GM18873 (cell line): ENCODE measurements at regions not wholly inside any gene's neighbourhood (a gene's known extent, or its start where the extent isn't known, plus 50 kb on each side); places are given as distances from the start of the nearest gene placed in this dataset.

ENCODE experiments used
- ATAC-seq: cut with Tn5 transposase; IDR thresholded peaks from one replicate; pipeline ENCODE4 v1.9.1; 2021; ENCODE audit warnings: mild to moderate bottlenecking, moderate library complexity, moderate number of reproducible peaks; ENCODE audit not compliant: unreplicated experiment, low FRiP score

- no peak for ATAC-seq
Measured at GRCh38 chr2:104279646-104280045, 574.3 kb upstream of the POU3F3 start.

DNA sequence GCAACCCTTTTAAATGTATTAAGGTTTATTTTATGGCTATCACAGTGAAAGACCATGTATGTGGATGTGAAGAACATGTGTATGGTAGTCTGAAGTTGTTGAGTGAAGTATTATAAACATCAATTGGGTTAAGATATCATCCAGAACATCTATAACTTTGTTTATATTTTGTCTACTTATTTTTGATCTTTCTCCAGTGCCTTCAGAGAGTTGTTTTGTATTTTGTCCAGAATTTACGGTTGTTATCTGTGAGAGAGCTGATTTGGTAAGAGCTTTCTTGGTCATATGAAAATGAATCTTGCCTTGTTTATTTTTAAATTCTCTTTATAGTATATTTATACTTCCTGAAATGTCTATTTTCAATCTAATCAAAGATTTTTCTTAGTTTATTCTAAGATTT, 573.7 kb upstream of the POU3F3 start:
- no peak for ATAC-seq

DNA sequence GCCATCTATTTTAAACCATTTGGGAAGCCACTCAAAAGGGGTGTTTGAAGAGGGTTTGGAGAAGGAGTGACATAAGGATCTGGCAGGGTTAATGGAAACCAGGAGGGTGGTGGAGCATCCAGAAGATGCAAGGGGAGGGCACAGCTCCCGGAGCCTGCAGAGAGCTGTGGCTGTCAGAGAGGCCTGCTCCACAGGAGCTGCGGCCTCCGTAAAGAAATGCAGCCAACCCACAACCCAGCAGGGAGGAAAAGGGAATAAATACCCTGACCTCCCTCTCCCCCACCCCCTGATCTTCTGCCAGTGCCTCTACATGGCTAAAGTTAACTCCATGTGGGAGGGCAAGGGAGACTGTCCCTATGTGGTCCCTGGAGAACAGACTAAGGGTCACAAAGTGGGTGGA, 567.1 kb upstream of the POU3F3 start:
- no peak for ATAC-seq

GRCh38 chr2:104289651-104290565, 564.0 kb upstream of the POU3F3 start:
- ATAC-seq: no peak

GRCh38 chr2:104290566-104290891, 563.4 kb upstream of the POU3F3 start:
- no peak for ATAC-seq

- ATAC-seq: no peak
Measured at GRCh38 chr2:104312684-104313083, 541.2 kb upstream of the POU3F3 start.

- no peak for ATAC-seq
Measured at GRCh38 chr2:104318001-104318665, 535.8 kb upstream of the POU3F3 start.

GRCh38 chr2:104321116-104321795, 532.7 kb upstream of the POU3F3 start:
- ATAC-seq: no peak

DNA sequence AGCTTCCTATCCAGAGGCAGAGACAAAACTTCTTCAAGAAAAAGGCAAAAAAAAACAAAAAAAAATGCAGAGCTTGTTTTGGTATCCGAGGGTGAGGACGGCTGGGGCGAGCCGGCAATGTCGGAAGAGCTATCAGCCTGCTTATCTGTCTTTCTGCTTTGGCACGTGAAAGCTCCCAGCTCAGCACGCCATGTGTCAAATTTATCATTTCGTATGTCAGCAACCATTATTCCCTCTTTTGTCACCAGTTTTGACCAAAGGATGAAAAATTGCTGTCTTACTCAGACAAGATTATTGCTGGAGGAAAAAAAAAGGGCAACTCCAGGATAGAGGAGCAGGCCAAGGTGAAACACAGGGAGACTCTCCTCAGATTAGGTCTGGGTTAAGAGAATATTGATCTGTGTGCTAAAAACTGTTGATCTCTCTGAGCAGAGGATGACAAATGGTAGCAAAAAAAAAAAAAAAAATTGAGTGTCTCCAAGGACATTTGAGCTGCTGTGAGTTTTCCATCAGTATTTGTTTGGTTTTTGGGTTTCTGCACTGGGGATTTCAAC, 532.0 kb upstream of the POU3F3 start:
- ATAC-seq: no peak

- no peak for ATAC-seq
Measured at GRCh38 chr2:104332731-104333130, 521.2 kb upstream of the POU3F3 start.

GRCh38 chr2:104337869-104338268, 516.0 kb upstream of the POU3F3 start:
- no peak for ATAC-seq

GRCh38 chr2:104340162-104340561, 513.8 kb upstream of the POU3F3 start:
- no peak for ATAC-seq

DNA sequence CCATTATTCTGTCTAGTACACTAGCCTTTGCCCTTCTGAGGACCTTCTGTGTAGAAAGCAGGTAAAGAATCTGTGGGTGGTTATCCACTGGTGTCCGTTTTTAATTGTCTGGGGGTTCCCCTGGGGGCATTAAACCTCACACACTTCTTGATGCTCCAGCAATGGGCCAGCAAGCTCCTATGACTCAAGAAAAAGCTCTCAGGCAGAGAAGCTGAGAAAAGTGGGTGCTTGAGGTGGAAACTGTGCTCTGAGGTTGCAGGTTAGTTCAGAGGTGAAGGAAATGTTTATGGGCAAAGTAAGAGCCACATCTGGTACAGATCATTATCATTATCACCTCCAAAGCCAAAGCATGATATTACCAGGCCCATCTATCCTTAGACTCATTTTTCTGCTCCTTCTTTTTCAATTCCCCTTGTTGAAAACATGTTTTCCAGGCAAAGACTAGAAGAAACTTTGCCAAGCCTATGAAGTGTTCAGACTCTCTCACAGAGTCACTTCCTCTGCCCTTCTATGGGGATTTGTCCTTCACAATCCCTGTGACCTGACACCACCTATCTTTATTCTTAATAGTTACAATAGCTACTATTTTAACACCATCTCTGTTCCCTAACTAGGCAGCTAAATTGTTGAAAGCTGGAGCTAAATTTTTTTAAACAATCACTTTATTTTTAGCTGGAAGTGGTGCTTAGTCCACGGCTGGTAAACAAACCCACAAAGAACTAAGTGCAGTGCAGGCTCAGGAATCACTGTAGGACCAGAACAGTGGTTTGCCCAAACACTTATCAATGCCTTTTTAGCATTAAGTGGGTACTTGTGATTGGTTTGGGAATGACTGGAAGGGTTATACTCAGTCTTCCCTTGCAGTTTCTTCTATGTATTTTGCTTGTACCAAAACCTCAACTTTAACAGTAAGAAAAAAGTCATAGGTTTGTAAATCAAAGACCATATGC, 512.8 kb upstream of the POU3F3 start:
- no peak for ATAC-seq

GRCh38 chr2:104344306-104344705, 509.6 kb upstream of the POU3F3 start:
- ATAC-seq: no peak

GRCh38 chr2:104344985-104345384, 508.9 kb upstream of the POU3F3 start:
- no peak for ATAC-seq

GRCh38 chr2:104358122-104358521, 495.8 kb upstream of the POU3F3 start:
- ATAC-seq: no peak

DNA sequence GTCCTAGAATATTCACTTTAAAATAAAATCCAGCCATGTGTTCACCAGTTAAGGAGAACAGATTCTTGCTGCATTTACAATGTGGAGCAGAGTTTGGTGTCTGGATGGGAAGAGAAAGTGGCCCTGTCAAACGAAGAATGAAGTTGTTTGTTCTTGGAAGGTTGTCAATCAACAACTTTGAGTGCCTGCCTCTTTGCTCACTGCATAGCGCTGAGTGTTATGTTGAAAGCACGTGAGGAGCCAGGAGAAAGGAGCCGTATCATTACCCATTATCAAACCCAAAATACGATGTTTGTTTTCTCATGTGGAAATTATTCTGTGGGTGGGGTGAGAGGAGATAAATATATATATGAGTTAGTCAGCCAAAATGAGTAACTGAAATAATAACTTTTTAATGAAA, 492.5 kb upstream of the POU3F3 start:
- ATAC-seq: no peak

DNA sequence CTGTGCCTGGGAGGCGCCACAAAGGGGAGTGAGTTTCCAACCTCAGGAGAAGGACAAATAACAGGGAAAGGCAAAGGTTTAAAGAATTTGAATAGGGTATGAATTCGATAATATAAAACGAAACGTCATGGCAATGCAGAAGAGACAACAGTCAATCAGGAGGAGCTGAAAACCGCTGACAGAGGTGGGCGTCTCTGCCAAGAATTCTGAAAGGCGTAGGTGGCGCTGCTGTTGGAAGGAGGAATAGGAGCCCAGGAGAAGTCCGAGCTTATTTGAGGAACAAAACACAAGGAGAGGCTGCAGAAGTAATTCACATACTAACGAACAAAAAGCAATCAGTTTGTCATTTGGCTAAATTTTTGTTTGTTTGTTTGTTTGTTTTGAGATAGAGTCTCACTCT, 485.8 kb upstream of the POU3F3 start:
- ATAC-seq: no peak

DNA sequence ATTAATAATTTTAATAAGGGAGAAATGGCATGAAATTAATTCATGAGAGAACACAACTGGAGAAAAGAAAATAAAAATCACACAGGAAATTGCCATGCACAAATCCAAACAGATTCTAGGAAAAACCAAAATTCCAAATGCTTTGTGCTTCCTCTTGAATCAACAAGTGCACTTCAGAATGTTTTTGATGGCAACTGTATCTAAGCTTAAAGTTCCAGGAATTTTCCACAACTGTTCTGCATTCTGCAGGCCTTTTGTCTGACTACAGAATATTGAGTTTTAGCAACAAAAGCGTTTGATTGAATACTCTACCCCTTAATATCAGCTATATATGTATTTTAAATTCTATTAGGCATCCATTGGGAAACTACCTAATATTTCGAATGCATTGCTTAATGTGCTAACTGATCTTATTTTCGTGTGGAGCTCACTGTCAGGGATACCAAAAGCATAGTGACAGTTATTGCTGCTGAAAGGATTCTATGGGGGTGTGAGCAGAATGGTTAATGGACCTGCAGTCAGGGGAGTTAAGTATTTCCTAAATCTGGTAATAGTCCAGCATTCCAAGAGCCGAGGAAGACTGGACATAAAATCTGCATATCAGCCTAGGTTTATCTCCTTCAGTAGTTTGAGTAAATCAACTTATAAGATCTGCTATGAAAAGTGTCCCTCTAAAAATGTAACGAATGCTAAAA, 482.7 kb upstream of the POU3F3 start:
- no peak for ATAC-seq
